ENCODE measurements at regions not wholly inside any gene's neighbourhood (a gene's known extent, or its start where the extent isn't known, plus 50 kb on each side); places are given as distances from the start of the nearest gene placed in this dataset.

GRCh38 chr4:12595489-12595888 is 888.7 kb downstream of the RAB28 start:
- TF ChIP-seq CTCF (optimal IDR thresholded peaks at IDR 0.05 in 1 of 3, IDR thresholded peaks at IDR 0.05 in 1 of 3, conservative IDR thresholded peaks at IDR 0.05 in 1 of 3; ENCODE audit: extremely low read depth in 1 of 3, insufficient read depth in 2 of 3, low read length in 3 of 3) (no peak), EZH2 (IDR thresholded peaks at IDR 0.05; ENCODE audit: low read length) (no peak)

All from keratinocyte (primary cell).